ENCODE measurements at regions not wholly inside any gene's neighbourhood (a gene's known extent, or its start where the extent isn't known, plus 50 kb on each side); places are given as distances from the start of the nearest gene placed in this dataset.

GRCh38 chr7:108997480-108997879 lies 427.8 kb downstream of the DNAJB9 start:
- FAIRE-seq, result no peak

GRCh38 chr7:109003742-109004141 lies 434.1 kb downstream of the DNAJB9 start:
- no peak for FAIRE-seq

GRCh38 chr7:109009636-109010035 lies 440.0 kb downstream of the DNAJB9 start:
- FAIRE-seq, result no peak

GRCh38 chr7:109020251-109020650 lies 450.6 kb downstream of the DNAJB9 start:
- no peak for FAIRE-seq

- FAIRE-seq, result no peak
Measured at GRCh38 chr7:109021390-109021789, 451.7 kb downstream of the DNAJB9 start.

- no peak for FAIRE-seq
Measured at GRCh38 chr7:109029866-109030265, 460.2 kb downstream of the DNAJB9 start.

GRCh38 chr7:109044691-109045090 lies 475.0 kb downstream of the DNAJB9 start:
- FAIRE-seq, result no peak

- no peak for FAIRE-seq
Measured at GRCh38 chr7:109049366-109049765, 479.7 kb downstream of the DNAJB9 start.

- FAIRE-seq, result no peak
Measured at GRCh38 chr7:109059089-109059488, 489.4 kb downstream of the DNAJB9 start.

GRCh38 chr7:109062798-109063197 lies 493.1 kb downstream of the DNAJB9 start:
- no peak for FAIRE-seq

GRCh38 chr7:109073543-109073942 lies 503.9 kb downstream of the DNAJB9 start:
- FAIRE-seq, result no peak

- no peak for FAIRE-seq
Measured at GRCh38 chr7:109076396-109076972, 506.8 kb downstream of the DNAJB9 start.

GRCh38 chr7:109091042-109091441 lies 521.4 kb downstream of the DNAJB9 start:
- no peak for FAIRE-seq

GRCh38 chr7:109092268-109092667 lies 522.6 kb downstream of the DNAJB9 start:
- no peak for FAIRE-seq

- no peak for FAIRE-seq
Measured at GRCh38 chr7:109101332-109101731, 531.7 kb downstream of the DNAJB9 start.

- FAIRE-seq, result no peak
Measured at GRCh38 chr7:109109558-109109957, 539.9 kb downstream of the DNAJB9 start.

- no peak for FAIRE-seq
Measured at GRCh38 chr7:109111086-109111485, 541.4 kb downstream of the DNAJB9 start.

- no peak for FAIRE-seq
Measured at GRCh38 chr7:109121599-109122300, 552.1 kb downstream of the DNAJB9 start.

GRCh38 chr7:109125001-109125400 lies 555.3 kb downstream of the DNAJB9 start:
- no peak for FAIRE-seq

GRCh38 chr7:109126404-109127050 lies 556.9 kb downstream of the DNAJB9 start:
- no peak for FAIRE-seq

- FAIRE-seq, result no peak
Measured at GRCh38 chr7:109127145-109127544, 557.5 kb downstream of the DNAJB9 start.

- no peak for FAIRE-seq
Measured at GRCh38 chr7:109131141-109131540, 561.5 kb downstream of the DNAJB9 start.

GRCh38 chr7:109136893-109137292 lies 567.2 kb downstream of the DNAJB9 start:
- FAIRE-seq, result no peak

GRCh38 chr7:109154748-109155147 lies 585.1 kb downstream of the DNAJB9 start:
- no peak for FAIRE-seq
